ENCODE measurements at regions not wholly inside any gene's neighbourhood (a gene's known extent, or its start where the extent isn't known, plus 50 kb on each side); places are given as distances from the start of the nearest gene placed in this dataset.

GRCh38 chr2:118239284-118239683 is 151.0 kb downstream of the INSIG2 start:
- no peak overlapping the region for H3K4me3 ChIP-seq
- H3K9me3 ChIP-seq (replicated peaks in 1 of 11): peaks cover 0 to 10% (median 7%) of the 10 kb centered on the region in 11 experiments; a peak in 8 of 22 replicates
- no peak overlapping the region for H3K27ac ChIP-seq
- H4K20me1 ChIP-seq: no peaks in the 10 kb centered on the region
- peaks cover 0 to 5% (median 0%) of the 10 kb centered on the region in 11 experiments; a peak in 4 of 22 replicates for H3K27me3 ChIP-seq
- H3K9ac ChIP-seq: no peak overlapping the region
- H3K4me2 ChIP-seq: no peak overlapping the region
- peaks cover 0 to 7% (median 0%) of the 10 kb centered on the region in 10 experiments; a peak in 1 of 20 replicates for H3K4me1 ChIP-seq
- no peak for TF ChIP-seq Cebpa-rat (IDR thresholded peaks at IDR 0.05)
- H3K36me3 ChIP-seq: no peaks in the 10 kb centered on the region

GRCh38 chr2:118237451-118237850 is 149.2 kb downstream of the INSIG2 start:
- Histone ChIP-seq H4K20me1 (no peaks in the 10 kb centered on the region), H3K4me3 (no peak overlapping the region), H3K36me3 (no peaks in the 10 kb centered on the region), H3K4me2 (no peak overlapping the region), H3K4me1 (peaks cover 6 to 11% (median 8%) of the 10 kb centered on the region in 10 experiments; a peak in 19 of 20 replicates), H3K27ac (no peak overlapping the region), H3K9ac (no peak overlapping the region), H3K27me3 (no peaks in the 10 kb centered on the region; a peak in 1 of 22 replicates), H3K9me3 (replicated peaks in 1 of 11) (peaks cover 0 to 10% (median 7%) of the 10 kb centered on the region in 11 experiments; a peak in 8 of 22 replicates)
- no peak for TF ChIP-seq Cebpa-rat (IDR thresholded peaks at IDR 0.05)

- Histone ChIP-seq H3K4me3 (no peak overlapping the region), H3K9ac (0 out of 22 replicates have a peak overlapping the region, but pooled peaks of 1 of the 11 experiments have one; percentile 33), H3K9me3 (replicated peaks in 1 of 11) (no peaks in the 10 kb centered on the region), H3K4me1 (peaks cover 5 to 17% (median 14%) of the 10 kb centered on the region in 10 experiments; a peak in 19 of 20 replicates), H4K20me1 (no peaks in the 10 kb centered on the region), H3K27ac (no peak overlapping the region), H3K4me2 (peak overlapping the region; percentile 16 to 81 (median 73); a peak in 20 of 22 replicates), H3K36me3 (no peaks in the 10 kb centered on the region), H3K27me3 (peaks cover 0 to 5% (median 2%) of the 10 kb centered on the region in 11 experiments; a peak in 9 of 22 replicates)
- TF ChIP-seq Cebpa-rat (IDR thresholded peaks at IDR 0.05): no peak
Observed at GRCh38 chr2:118232796-118233195, 144.5 kb downstream of the INSIG2 start.

GRCh38 chr2:118232391-118232790 is 144.1 kb downstream of the INSIG2 start:
- TF ChIP-seq Cebpa-rat (IDR thresholded peaks at IDR 0.05): no peak
- Histone ChIP-seq H3K9me3 (replicated peaks in 1 of 11) (no peaks in the 10 kb centered on the region), H3K4me3 (no peak overlapping the region), H3K36me3 (no peaks in the 10 kb centered on the region), H3K27ac (no peak overlapping the region), H4K20me1 (no peaks in the 10 kb centered on the region), H3K4me1 (peaks cover 5 to 17% (median 14%) of the 10 kb centered on the region in 10 experiments; a peak in 19 of 20 replicates), H3K4me2 (peak overlapping the region; percentile 16 to 81 (median 73); a peak in 20 of 22 replicates), H3K9ac (no peak overlapping the region), H3K27me3 (peaks cover 0 to 9% (median 6%) of the 10 kb centered on the region in 11 experiments; a peak in 13 of 22 replicates)

GRCh38 chr2:118231759-118232158 is 143.5 kb downstream of the INSIG2 start:
- Histone ChIP-seq H3K27me3 (peaks cover 3 to 15% (median 12%) of the 10 kb centered on the region in 11 experiments; a peak in 20 of 22 replicates), H3K4me3 (no peak overlapping the region), H3K36me3 (no peaks in the 10 kb centered on the region), H3K4me1 (peaks cover 5 to 17% (median 14%) of the 10 kb centered on the region in 10 experiments; a peak in 19 of 20 replicates), H3K9ac (no peak overlapping the region), H4K20me1 (0 out of 22 replicates have a peak, but pooled peaks cover 0 to 2% (median 0%) of the 10 kb centered on the region in 11 experiments), H3K4me2 (peak overlapping the region in 9 of 11 experiments; percentile 55 to 81 (median 74); a peak in 10 of 22 replicates), H3K27ac (no peak overlapping the region), H3K9me3 (replicated peaks in 1 of 11) (no peaks in the 10 kb centered on the region)
- no peak for TF ChIP-seq Cebpa-rat (IDR thresholded peaks at IDR 0.05)

- Histone ChIP-seq H3K4me2 (no peak overlapping the region), H3K36me3 (no peaks in the 10 kb centered on the region), H3K9me3 (replicated peaks in 1 of 11) (no peaks in the 10 kb centered on the region; a peak in 1 of 22 replicates), H3K27me3 (peaks cover 41 to 54% (median 51%) of the 10 kb centered on the region in 11 experiments), H3K4me3 (no peak overlapping the region), H3K9ac (no peak overlapping the region), H3K4me1 (peaks cover 17 to 27% (median 22%) of the 10 kb centered on the region in 10 experiments; a peak in 19 of 20 replicates), H3K27ac (no peak overlapping the region), H4K20me1 (peaks cover 0 to 29% (median 22%) of the 10 kb centered on the region in 11 experiments; a peak in 16 of 22 replicates)
- no peak for TF ChIP-seq Cebpa-rat (IDR thresholded peaks at IDR 0.05)
Observed at GRCh38 chr2:118227698-118228508, 139.6 kb downstream of the INSIG2 start.

GRCh38 chr2:118225666-118226065 is 137.4 kb downstream of the INSIG2 start:
- no peak overlapping the region for H3K4me2 ChIP-seq
- no peaks in the 10 kb centered on the region for H3K36me3 ChIP-seq
- TF ChIP-seq Cebpa-rat (IDR thresholded peaks at IDR 0.05): no peak
- H3K9me3 ChIP-seq (replicated peaks in 1 of 11): no peaks in the 10 kb centered on the region; a peak in 1 of 22 replicates
- no peak overlapping the region for H3K4me3 ChIP-seq
- H3K27ac ChIP-seq: no peak overlapping the region
- peaks cover 11 to 14% (median 12%) of the 10 kb centered on the region in 10 experiments; a peak in 17 of 20 replicates for H3K4me1 ChIP-seq
- peaks cover 0 to 37% (median 27%) of the 10 kb centered on the region in 11 experiments; a peak in 16 of 22 replicates for H4K20me1 ChIP-seq
- H3K9ac ChIP-seq: no peak overlapping the region
- H3K27me3 ChIP-seq: peaks cover 56 to 73% (median 71%) of the 10 kb centered on the region in 11 experiments

GRCh38 chr2:118224895-118225311 is 136.6 kb downstream of the INSIG2 start:
- Histone ChIP-seq H3K4me2 (peak overlapping the region in 9 of 11 experiments; percentile 65 to 94 (median 86); a peak in 16 of 22 replicates), H4K20me1 (peaks cover 0 to 37% (median 27%) of the 10 kb centered on the region in 11 experiments; a peak in 16 of 22 replicates), H3K36me3 (no peaks in the 10 kb centered on the region), H3K4me1 (peaks cover 11 to 14% (median 12%) of the 10 kb centered on the region in 10 experiments; a peak in 17 of 20 replicates), H3K27me3 (peaks cover 56 to 75% (median 71%) of the 10 kb centered on the region in 11 experiments), H3K9me3 (replicated peaks in 1 of 11) (no peaks in the 10 kb centered on the region; a peak in 1 of 22 replicates), H3K4me3 (peak overlapping the region; percentile 47 to 67 (median 55); a peak in 13 of 20 replicates), H3K9ac (no peak overlapping the region), H3K27ac (no peak overlapping the region)
- TF ChIP-seq Cebpa-rat (IDR thresholded peaks at IDR 0.05): no peak
